Epidermal melanocyte (primary cell): ENCODE measurements at regions not wholly inside any gene's neighbourhood (a gene's known extent, or its start where the extent isn't known, plus 50 kb on each side); places are given as distances from the start of the nearest gene placed in this dataset.
"Not testable (repeated sequence)": the region's sequence is repeated elsewhere in the genome, so short reads cannot be mapped to it uniquely, and the experiment has no call there.

Experiments used
- DNase-seq: peaks from one replicate; pipeline ENCODE4 v3.0.0; 2011; ENCODE audit warnings: low spot score; ENCODE audit not compliant: insufficient read length

GRCh38 chr10:90020506-90020905 lies 319.1 kb downstream of the KIF20B start:
- no peak for DNase-seq

GRCh38 chr10:90023950-90024349 lies 322.6 kb downstream of the KIF20B start:
- no peak for DNase-seq

GRCh38 chr10:90028312-90028711 lies 326.9 kb downstream of the KIF20B start:
- DNase-seq = no peak

- DNase-seq = no peak
Observed at GRCh38 chr10:90031776-90032175, 330.4 kb downstream of the KIF20B start.

- no peak for DNase-seq
Observed at GRCh38 chr10:90032519-90032918, 331.1 kb downstream of the KIF20B start.

- DNase-seq = not testable (repeated sequence)
Observed at GRCh38 chr10:90034862-90035261, 333.5 kb downstream of the KIF20B start.

- DNase-seq = no peak
Observed at GRCh38 chr10:90041585-90041984, 340.2 kb downstream of the KIF20B start.

GRCh38 chr10:90042075-90042474 lies 340.7 kb downstream of the KIF20B start:
- DNase-seq = no peak

- no peak for DNase-seq
Observed at GRCh38 chr10:90047243-90047729, 345.9 kb downstream of the KIF20B start.

GRCh38 chr10:90051053-90051452 lies 349.7 kb downstream of the KIF20B start:
- DNase-seq = no peak

- no peak for DNase-seq
Observed at GRCh38 chr10:90051474-90051873, 350.1 kb downstream of the KIF20B start.

GRCh38 chr10:90062786-90063185 lies 361.4 kb downstream of the KIF20B start:
- DNase-seq = no peak

- no peak for DNase-seq
Observed at GRCh38 chr10:90064295-90064694, 362.9 kb downstream of the KIF20B start.

GRCh38 chr10:90066435-90066834 lies 365.0 kb downstream of the KIF20B start:
- DNase-seq = no peak

GRCh38 chr10:90075995-90076394 lies 374.6 kb downstream of the KIF20B start:
- no peak for DNase-seq

GRCh38 chr10:90079819-90080218 lies 378.4 kb downstream of the KIF20B start:
- DNase-seq = no peak

- DNase-seq = not testable (repeated sequence)
Observed at GRCh38 chr10:90086606-90087190, 385.3 kb downstream of the KIF20B start.

GRCh38 chr10:90087197-90088023 lies 386.0 kb downstream of the KIF20B start:
- no peak for DNase-seq

GRCh38 chr10:90088024-90088317 lies 386.6 kb downstream of the KIF20B start:
- DNase-seq = no peak

GRCh38 chr10:90089719-90090118 lies 388.3 kb downstream of the KIF20B start:
- no peak for DNase-seq

GRCh38 chr10:90096196-90096595 lies 394.8 kb downstream of the KIF20B start:
- DNase-seq = no peak

- DNase-seq = not testable (repeated sequence)
Observed at GRCh38 chr10:90107581-90107980, 406.2 kb downstream of the KIF20B start.

GRCh38 chr10:90111671-90112070 lies 410.3 kb downstream of the KIF20B start:
- DNase-seq = no peak
